Mammary epithelial cell (primary cell): ENCODE measurements at regions not wholly inside any gene's neighbourhood (a gene's known extent, or its start where the extent isn't known, plus 50 kb on each side); places are given as distances from the start of the nearest gene placed in this dataset.

ENCODE experiments used
- CTCF ChIP-seq, 2 donors: IDR thresholded peaks in 1 of 2; conservative IDR thresholded peaks in 1 of 2; 2 replicates each; pipeline ENCODE4 v1.5.1; 2011 to 2012; ENCODE audit warnings: inconsistent platforms in 2 of 2, low read length in 2 of 2, mild to moderate bottlenecking in 2 of 2, control low read depth in 1 of 2, low read depth in 1 of 2; ENCODE audit not compliant: insufficient read depth in 1 of 2; ENCODE audit errors: extremely low read depth in 1 of 2
- EZH2 ChIP-seq: IDR thresholded peaks from 2 replicates; pipeline ENCODE4 v1.6.1; 2012; ENCODE audit warnings: low read length, inconsistent platforms, borderline replicate concordance

DNA sequence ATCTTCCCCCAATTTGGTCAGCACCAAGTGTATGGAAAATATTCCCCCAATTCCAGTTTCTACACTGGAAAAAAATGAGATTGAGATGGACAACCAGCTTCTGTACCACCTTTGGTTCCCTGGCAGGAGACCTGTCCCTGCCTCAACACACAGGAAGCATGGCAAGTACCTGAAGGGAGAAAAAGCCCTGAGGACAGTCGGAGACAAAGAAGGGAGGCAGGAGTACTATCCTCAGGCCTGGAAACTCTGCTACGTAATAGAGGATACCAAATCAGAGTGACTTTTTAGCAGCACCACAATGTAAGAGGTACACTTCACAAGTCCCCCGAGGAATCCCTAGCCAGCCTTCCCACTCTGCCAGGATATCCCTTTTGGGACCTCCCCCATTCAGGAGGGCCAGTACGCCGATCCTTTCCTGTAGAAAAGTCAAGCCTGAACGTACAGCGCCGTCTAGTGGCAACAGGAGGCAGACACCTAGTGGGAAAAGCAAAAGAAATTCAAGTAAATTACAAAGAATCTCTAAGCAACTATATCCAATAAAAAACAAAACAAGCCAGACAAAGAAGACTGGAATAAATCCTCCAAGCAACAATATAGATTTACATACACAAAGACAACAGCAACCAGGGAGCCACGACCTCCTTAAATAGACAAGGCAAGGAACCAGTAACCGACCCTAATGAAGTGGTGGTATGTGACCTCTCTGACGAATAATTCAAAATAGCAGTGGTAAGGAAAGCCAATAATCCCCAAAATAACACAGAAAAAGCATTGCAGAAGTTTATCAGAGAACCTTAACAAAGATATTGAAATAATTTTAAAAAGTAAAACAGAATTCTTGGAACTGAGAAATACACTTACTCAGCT lies 63.3 kb upstream of the SLCO6A1 start:
- TF ChIP-seq CTCF (conservative IDR thresholded peaks at IDR 0.05 in 1 of 2, IDR thresholded peaks at IDR 0.05 in 1 of 2; ENCODE audit: extremely low read depth in 1 of 2, insufficient read depth in 1 of 2, low read depth in 1 of 2, low read length in 2 of 2), result peak; percentile 90
- no peak for TF ChIP-seq EZH2
